HG03571 (cell line): ENCODE measurements at regions not wholly inside any gene's neighbourhood (a gene's known extent, or its start where the extent isn't known, plus 50 kb on each side); places are given as distances from the start of the nearest gene placed in this dataset.

ENCODE experiments used
- ATAC-seq: cut with Tn5 transposase; IDR thresholded peaks from one replicate; pipeline ENCODE4 v1.9.1; 2021; ENCODE audit not compliant: unreplicated experiment

DNA sequence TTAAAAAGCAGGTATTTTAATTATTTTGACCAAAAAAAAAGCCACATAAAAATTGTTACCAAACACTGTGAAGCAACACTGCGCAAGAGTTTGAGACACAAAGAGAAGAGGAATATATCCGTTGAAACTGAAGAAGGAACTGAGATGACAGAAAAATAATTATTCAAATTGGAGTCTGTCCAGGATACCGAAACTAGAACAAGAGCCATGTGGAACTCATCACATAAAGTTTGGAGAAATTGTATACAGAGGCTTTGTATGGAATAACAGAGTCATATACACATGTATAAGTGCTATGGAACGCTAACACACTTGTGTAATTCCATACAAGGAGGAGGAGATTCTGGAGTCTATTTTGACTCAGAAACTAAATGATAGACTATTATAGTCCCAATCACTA, 675.1 kb upstream of the ADGRL2 start:
- no peak for ATAC-seq

DNA sequence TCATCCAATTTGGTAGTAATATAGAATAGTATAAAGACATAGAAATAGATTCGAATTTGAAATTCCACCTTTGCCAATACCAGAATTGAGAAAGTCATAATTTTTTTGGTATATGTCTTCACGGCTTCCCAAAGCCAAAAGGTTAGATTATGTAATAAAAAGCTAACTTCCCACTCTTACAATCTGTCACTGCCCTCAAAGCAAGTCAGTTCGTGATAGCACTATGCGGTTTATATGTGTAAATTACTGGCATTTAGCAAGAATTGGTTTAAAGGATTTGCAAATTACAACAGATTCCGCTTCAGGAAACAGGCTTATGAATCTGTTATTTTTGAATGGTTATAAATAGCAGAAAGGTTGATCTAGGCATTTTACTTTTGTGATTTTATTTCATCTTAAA, 679.4 kb upstream of the ADGRL2 start:
- ATAC-seq: no peak

DNA sequence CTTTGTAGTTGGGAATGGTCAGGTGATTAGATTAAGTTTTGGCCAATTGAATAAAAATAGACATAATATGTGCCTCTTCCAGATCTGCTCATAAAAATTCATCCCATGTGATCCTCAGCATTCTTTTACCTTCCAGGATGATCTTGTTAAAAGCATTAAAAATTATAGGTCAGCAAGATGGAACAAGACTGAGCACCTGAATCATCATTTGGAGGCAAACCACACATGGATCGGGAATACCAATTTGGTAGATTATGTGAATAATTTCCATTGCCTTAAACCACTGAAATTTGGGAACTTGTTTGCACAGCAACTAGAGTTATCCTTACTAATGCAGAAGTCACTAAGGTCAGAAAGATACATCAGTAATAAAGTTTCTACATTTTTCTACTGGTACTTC, 681.4 kb upstream of the ADGRL2 start:
- ATAC-seq: no peak

DNA sequence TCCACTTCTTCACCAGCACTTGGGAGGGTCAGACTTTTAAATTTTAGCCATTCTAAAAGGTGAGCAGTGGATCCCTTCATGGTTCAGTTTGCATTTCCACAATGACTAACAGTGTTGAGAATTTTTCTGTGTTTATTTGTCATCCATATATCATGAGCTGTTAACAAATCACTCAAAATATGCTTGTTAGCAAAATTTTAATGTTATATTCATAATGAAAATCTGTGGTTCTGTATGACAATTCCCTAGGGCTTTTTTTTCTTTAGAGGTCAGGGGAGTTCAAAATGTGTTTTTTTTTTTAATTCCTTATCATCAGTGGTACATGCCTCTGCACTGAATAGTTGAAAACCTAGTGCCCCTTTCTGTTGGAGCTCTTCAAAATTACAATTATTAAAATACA, 682.2 kb upstream of the ADGRL2 start:
- no peak for ATAC-seq

DNA sequence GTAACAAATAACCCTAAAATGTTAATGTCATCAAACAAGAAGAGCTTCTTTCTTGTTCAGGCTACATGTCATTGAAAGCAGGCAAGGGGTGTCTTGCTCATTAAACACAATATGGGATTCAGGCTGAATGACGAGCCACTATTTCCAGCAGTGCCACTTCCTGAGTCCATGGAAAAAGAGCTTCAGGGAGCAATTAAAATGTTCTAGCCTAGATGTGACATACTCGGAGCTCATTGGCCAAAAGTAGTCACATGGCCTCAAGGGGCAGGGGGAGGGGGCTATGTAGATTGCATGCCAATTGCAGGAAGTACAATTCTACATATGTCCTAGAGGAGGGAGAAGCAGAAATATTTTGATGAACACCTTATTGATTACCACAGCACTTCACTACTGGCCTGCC, 685.3 kb upstream of the ADGRL2 start:
- no peak for ATAC-seq

DNA sequence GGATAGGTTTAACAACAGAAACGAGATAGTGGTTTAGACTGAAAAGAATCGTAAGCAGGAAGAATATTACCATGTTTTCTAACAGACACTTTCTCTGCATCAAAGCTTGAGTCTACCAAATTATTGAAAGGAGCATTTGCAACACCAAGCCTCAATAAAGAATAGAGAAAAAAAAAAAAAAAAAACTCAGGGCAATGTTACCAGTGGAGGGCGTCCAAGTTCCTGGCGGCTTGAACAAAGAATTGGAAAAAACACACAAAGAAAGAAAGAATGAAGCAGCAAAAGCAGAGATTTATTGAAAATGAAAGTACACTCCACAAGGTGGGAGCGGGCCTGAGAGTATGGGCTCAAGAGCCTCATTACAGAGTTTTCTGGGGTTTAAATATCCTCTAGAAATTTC, 686.5 kb upstream of the ADGRL2 start:
- no peak for ATAC-seq

DNA sequence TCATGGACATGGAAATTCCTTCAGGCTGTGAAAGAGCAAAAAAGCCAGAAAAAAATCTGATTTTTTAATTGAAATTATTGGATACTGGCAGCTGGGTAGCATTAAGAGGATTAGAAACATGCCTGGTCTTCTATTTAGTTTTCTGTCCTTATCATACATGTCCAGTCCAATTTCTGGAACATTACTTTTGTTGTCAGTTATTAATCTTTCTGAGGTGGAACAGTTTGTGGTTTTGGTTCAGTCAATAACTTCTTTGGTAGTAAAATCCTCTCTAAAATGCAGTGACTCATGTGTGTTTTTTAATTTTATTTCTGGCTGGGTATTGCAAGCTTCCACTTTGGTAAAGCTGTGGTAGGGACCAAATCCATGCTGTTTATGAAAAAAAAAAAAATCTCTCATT, 687.0 kb upstream of the ADGRL2 start:
- no peak for ATAC-seq

DNA sequence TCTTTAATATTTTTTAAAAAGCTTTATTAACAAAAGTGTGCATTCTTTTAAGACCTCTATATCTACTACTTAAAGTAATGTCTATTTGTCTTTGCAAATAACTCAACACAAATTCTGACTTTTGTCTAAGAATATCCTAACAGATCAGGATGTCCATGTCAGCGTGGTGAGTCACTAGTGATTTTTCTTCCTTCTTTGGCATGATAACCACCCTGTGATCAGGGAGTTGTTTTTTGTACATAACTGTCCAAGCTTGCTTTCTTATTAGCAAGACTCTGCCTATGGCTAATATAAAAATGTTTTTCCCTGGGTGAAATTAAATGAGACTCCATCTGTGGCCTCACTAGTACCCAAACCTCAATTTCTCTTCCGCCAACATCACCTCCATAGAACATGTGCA, 688.9 kb upstream of the ADGRL2 start:
- no peak for ATAC-seq

DNA sequence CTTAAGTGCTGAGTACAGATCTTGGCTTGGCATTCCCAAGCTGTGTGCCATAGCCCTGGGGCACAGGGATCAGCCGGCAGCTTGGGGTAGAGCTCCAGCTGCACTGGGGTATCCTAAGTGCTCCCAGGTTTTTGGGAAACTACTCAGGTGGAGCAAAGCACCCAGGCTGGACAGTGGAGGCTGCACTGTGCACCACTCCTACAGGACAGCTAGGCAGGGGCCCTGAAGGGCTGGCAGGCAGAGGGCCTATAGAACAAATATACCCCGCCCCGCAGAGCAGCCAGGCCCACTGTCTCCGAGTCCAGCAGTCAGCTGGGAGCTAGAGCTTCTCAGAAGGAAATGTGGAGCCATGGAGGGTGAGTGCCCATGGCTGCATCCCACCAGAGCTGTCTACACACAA, 691.7 kb upstream of the ADGRL2 start:
- ATAC-seq: no peak

DNA sequence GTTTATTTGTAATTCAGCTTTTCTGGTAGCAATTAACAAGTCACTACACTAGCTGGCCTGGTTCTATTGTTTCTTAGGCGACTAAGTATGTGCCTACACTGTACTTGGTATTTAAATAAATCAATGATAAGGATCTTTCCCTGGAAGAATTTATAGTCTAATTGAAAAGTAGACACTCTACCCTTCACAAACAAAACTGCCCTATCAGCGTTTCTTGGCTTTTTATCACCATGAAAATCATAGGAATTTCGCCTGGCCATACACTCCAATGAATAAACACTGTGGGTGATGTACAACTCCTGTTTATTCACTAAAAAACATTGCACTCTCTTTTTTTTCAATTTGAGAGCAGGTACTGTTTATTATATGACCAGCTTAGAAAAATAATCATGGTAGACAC, 702.9 kb upstream of the ADGRL2 start:
- no peak for ATAC-seq

DNA sequence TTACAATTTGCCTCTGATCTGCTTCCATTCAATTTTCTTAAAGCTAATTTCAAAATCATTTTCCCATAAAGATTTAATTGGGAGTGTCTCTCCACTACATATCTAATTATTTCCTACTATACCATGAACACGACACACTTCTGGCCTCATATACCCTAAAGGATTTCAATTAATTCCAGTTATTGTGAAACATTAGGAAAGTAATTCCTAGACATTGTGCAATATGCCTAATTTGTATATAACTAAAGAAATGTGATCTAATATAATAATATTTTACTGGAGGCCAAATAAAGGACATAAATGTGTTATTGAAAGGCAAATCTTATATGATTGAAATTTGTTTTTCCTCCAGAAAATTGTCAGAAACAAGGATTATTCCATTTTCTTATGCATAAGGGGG, 727.2 kb upstream of the ADGRL2 start:
- ATAC-seq: no peak

DNA sequence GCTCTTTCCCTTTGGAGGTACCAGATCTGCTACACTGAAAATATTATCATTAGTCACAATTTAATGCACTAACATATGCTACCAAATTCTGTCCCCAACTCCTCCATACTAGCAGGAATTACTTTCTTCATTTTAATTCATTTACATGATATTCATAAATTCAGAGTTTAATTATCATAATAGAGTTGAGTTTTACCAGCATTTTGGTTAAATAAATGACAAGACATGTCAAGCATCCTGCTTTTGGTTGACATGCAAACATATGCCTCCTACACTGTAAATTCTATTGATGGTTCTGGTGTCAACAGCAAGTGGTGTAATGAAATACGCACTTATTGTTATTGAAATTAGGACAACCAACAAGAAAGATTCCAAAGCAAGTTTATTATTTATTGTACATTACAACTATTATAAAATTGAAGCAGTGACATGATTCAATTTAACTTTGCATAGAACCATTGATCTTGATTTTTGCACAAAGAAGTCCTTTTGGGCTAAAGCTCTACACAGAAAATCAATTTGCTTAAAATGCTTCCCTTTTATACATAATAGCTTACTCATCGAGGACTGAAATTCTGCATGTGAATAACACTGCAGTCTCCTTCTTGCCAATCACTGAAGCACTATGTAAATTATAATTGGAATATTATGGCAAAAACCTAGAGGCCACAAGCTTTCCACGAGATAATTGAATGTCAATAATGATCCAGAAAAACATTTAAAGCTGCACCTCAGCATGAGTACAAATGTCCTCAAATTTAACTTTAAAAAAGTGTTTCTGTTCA, 728.6 kb upstream of the ADGRL2 start:
- ATAC-seq: no peak

DNA sequence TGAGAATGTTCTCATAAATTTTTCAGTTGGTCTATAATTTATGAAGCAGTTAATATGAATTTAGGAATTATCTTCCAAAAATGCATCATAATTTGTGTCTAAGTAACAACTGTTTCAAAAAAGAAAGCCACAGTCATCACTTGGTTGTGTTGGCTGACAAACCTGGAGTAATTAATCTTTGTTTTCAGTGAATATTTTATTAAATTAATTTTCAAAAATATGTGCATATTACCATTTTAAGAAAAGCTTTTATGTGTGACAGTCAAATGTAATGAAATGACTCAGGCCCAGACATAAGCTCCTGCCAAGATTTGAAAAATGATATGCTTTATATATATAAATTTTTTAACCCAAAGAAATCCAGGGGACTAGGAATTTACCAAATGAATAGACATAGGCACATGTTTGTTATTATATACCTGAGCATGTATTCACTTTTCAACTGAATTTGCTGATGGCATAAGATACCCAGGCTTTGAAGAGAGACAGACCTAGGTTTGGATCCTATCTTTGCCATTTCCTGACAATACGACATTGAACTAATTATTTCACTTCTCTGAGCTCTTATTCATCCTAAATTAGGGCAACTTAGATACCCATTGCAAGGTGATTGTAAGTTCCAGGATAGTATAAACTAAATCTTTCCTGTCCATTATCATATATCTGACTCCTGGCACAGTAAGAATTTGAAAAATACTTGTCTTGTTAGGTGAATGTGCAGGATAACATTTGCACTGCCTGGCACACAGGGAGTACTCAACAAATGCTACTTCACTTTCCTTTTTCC, 729.5 kb upstream of the ADGRL2 start:
- no peak for ATAC-seq

DNA sequence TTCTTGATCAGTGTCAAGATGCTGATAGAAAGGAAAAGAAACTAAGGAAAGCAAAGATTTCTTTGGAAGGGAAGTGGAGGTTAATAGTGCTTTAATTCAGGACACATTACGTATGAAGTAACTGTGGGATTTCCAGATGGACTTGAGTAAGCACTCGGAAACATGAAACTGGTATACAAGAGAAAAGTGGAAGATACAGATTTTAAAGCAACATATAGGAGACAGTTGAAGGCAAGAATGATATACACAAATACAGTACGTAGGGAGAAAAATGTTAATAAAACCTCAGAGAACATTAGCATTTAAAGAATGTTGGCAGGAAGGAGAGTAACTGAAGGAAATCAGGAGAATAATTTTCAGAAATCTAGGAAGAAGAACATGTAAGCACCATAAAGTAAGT, 730.9 kb upstream of the ADGRL2 start:
- ATAC-seq: no peak

DNA sequence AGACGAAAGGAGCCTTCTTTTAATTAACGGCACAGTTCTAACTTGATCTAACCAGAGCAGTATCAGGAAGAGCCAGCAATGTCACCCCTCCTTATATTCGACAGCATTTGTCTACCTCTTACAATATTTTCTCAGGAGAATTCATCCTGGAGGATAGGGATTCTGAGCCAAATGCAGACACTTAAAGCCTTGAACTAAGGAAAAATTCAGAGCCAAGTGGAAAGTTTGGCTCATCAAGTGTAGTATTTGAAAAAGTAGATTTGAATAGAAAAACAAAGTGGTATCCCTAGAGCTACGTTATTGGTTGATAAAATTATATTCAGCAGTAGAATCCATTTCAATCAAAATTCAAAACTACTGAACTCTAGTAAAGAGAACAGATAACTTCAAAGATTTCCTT, 732.0 kb upstream of the ADGRL2 start:
- no peak for ATAC-seq

DNA sequence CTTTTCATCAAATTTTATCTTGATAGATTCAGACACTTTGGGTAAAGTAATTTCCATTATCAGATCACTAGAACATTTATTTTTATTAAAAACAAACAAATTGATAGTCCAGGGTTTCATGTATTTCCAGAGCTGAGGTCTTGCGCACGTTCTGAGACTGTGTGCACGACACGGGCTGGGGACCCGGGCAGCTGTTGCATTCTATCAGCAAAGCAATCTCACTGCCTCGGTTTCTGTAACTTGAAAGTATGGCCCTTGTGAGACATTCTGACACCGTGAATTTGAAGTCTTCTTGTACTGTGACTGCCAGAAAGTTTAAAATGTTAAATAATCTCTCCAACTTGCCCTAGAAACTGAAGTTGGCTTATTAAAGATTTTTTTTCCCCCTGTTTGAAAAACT, 746.9 kb upstream of the ADGRL2 start:
- ATAC-seq: no peak

DNA sequence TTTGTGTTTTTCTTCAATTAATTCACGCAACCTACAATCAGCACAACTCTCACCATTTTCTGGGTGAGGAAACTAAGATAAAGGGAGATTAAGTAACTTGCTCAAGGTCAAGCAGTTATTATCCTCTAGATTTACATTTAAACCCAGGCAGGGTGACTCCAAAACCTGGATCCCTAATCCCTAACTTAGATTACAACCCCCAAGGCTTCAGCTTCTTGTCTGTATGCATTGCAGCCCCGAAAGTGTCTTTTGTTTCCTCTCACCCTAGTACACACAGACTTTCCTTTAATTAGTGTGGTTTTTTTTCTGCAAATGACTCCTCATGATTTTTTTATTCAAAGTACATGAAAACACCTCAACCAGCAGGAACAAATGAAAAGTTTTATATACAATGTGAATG, 748.6 kb upstream of the ADGRL2 start:
- no peak for ATAC-seq

DNA sequence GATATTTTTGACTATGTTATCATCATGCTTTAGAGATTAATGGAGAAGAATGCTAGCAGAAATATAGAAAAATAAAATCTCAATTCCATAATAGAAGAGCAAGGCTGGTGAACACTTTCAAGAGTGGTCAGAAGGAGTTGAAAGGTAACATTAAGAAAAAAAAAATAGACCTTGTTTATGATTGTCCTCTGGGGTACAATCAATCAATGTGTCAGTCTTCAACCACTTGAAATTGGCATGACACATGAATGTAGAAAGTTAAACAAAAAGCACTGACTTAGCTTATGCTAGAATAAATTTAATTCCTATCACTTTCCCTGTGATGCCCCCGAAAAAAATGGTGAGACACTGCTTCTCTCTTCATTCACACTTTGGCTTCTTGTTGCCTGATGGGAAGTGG, 750.3 kb upstream of the ADGRL2 start:
- no peak for ATAC-seq

DNA sequence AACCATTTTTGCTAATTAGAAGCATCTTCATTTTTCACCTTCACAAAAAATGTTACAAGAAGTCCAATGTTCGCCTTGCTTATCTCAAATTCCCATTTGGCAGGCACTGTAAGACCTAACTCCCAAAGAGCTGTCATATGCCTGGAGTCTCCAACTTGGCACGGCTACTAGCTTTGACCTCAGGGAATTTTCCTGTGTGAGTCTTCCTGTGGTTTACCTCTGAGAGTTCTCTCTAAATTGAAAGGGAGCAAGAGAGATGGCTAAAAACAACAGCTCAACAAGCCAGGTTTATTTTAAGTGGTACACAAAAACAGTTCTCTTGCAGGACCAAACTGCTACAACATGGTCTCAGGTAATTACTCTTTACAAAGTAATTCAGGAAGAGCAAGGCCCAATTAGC, 756.0 kb upstream of the ADGRL2 start:
- no peak for ATAC-seq

DNA sequence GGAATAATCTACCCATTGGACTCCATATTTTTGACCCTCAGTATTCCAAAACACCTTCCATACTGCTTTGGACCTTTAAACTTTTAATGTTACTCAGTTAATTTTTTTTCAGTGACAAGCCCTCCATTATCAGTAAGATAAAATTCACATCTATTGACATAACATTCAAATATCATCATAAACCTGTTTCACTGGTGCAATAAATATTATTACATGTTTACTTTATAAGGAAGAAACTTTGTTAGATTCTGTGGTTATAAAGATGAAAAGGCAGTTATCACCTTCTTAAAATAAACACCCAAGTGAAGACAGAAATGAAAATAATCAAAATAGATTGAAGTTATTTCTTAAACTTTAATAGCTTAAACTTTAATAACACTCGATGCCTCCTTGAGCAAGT, 758.5 kb upstream of the ADGRL2 start:
- ATAC-seq: no peak

DNA sequence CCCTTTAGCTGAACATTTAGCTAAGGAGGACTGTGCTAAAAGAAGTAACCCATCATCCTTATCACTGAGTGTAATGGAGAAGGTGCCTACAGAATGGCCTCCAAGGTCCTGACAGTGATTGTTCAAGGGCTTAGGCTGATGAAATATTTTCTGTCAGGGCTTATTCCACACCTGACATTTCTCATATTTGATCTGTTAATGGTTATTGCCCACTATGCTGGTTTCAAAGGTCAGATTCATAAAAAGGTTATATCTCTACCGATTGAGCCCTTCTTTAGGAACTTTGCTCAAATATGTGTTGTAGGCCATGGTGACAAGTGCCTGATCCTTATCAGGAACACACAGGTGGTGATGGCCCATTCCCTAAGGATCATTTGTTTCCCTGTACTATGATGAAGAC, 766.4 kb upstream of the ADGRL2 start:
- ATAC-seq: no peak

DNA sequence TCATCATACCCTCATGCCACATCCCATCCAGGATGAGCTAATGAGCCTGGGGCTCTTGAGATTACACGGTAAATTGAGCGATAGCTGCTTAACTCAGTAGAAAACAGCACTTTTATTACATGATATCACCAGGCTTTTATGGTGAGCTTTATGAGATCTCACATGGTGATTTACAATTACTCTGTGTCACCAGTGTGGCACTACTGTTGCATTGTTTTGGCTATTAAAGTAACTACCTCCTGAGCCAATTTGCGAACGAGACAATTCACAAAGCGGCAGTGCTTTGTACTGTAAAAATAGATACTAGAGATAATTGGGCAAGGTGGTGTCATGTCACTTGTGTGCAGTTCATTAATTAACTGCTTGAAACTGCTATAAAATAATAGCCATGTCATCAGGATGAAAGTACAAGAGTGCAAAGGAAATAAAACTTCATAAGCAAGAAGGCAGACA, 767.7 kb upstream of the ADGRL2 start:
- ATAC-seq: no peak

DNA sequence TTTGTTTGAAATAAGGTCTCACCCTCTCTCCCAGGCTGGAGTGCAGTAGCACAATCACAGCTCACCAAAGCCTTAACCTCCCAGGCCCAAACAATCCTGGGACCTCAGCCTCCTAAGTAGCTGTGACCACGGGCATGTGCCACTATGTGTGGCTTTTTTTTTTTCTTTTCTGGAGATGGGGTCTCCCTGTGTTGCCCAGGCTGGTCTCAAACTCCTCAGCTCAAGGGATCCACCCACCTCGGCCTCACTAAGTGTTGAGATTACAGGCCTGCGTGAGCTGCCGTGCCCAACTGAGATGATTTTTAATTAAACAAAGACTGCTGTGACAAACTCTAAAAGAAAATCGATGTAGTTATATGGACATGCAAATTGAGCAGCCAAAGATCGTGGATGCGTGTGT, 768.4 kb upstream of the ADGRL2 start:
- no peak for ATAC-seq
